ENCODE measurements at regions not wholly inside any gene's neighbourhood (a gene's known extent, or its start where the extent isn't known, plus 50 kb on each side); places are given as distances from the start of the nearest gene placed in this dataset.
A peak's percentile ranks its signal among the peaks of the same experiment; 100 is the strongest.
"Not testable (repeated sequence)": the region's sequence is repeated elsewhere in the genome, so short reads cannot be mapped to it uniquely, and the experiment has no call there.

DNA sequence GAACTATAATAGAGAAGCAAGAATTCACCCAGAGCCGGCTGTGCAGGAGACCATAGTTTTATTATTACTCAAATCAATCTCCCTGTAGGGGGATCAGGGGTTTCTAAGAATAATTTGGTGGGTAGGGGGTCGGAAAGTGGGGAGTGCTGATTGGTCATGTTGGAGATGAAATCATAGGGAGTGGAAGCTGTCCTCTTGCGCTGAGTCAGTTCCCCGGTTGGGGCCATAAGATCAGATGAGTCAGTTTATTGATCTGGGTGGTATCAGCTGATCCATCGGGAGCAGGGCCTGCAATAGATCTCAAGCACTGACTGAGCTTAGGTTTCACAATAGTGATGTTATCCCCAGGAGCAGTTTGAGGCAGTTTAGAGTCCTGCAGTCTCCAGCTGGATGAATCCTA, 97.0 kb upstream of the SNRPN start:
- peak overlapping the region; percentile 79 for H3K27ac Mint-ChIP-seq
- H3K4me3 Mint-ChIP-seq (ENCODE audit: low read depth) = peak overlapping the region; percentile 50
- H3K9me3 Mint-ChIP-seq (ENCODE audit: low read depth) = peaks cover 16% of the 10 kb centered on the region
- TF ChIP-seq CTCF (IDR thresholded peaks at IDR 0.05; ENCODE audit: unreplicated experiment) = no peak
- peaks cover 14% of the 10 kb centered on the region for H3K4me1 Mint-ChIP-seq (ENCODE audit: low read depth)
- H3K27me3 Mint-ChIP-seq = no peaks in the 10 kb centered on the region
- no peaks in the 10 kb centered on the region for H3K36me3 Mint-ChIP-seq (ENCODE audit: insufficient read depth)
- DNase-seq (ENCODE audit: low spot score, unreplicated experiment) = no peak

- H3K9me3 Mint-ChIP-seq (ENCODE audit: low read depth) = peaks cover 16% of the 10 kb centered on the region
- not testable (repeated sequence) for DNase-seq (ENCODE audit: low spot score, unreplicated experiment); H3K36me3 Mint-ChIP-seq (ENCODE audit: insufficient read depth); H3K27me3 Mint-ChIP-seq
- peak overlapping the region; percentile 50 for H3K4me3 Mint-ChIP-seq (ENCODE audit: low read depth)
- peaks cover 14% of the 10 kb centered on the region for H3K4me1 Mint-ChIP-seq (ENCODE audit: low read depth)
- H3K27ac Mint-ChIP-seq = peak overlapping the region; percentile 79
These were observed 96.6 kb upstream of the SNRPN start for GRCh38 chr15:24858183-24858582.

GRCh38 chr15:24858737-24859601, 95.8 kb upstream of the SNRPN start:
- TF ChIP-seq CTCF (IDR thresholded peaks at IDR 0.05; ENCODE audit: unreplicated experiment) = no peak
- H3K27me3 Mint-ChIP-seq = no peaks in the 10 kb centered on the region
- peaks cover 14% of the 10 kb centered on the region for H3K4me1 Mint-ChIP-seq (ENCODE audit: low read depth)
- no peaks in the 10 kb centered on the region for H3K36me3 Mint-ChIP-seq (ENCODE audit: insufficient read depth)
- peak overlapping the region; percentile 17 for H3K27ac Mint-ChIP-seq
- DNase-seq (ENCODE audit: low spot score, unreplicated experiment) = no peak
- peaks cover 16% of the 10 kb centered on the region for H3K9me3 Mint-ChIP-seq (ENCODE audit: low read depth)
- no peak overlapping the region for H3K4me3 Mint-ChIP-seq (ENCODE audit: low read depth)

DNA sequence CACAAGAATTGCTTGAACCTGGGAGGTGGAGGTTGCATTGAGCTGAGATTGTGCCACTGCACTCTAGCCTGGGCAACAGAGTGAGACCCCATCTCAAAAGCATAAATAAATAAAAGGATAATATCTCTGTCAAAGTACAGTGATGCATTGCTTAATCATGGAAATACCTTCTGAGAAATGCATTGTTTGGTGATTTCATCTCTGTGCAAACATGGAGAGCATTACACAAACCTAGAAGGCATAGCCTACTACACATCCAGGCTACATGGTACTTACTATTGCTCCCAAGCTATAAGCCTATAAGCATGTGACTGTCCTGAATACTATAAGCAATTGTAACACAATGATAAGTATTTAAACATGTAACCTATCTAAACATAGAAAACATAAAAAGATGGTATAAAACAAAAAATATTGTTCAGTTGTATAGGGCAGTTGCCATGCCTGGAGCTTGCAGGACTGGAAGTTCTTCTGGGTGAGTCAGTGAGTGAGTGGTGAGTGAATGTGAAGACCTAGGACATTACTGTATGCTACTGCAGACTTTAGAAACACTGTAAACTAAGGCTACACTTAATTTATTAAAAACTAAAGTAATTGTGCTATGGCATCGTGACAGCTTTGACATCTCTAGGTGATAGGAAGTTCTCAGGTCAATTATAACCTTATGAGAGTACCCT, 93.6 kb upstream of the SNRPN start:
- Mint-ChIP-seq H3K36me3 (ENCODE audit: insufficient read depth) (no peaks in the 10 kb centered on the region), H3K27me3 (no peaks in the 10 kb centered on the region), H3K4me3 (ENCODE audit: low read depth) (no peak overlapping the region), H3K27ac (no peak overlapping the region), H3K9me3 (ENCODE audit: low read depth) (peaks cover 19% of the 10 kb centered on the region), H3K4me1 (ENCODE audit: low read depth) (peaks cover 14% of the 10 kb centered on the region)
- DNase-seq (ENCODE audit: low spot score, unreplicated experiment) = no peak
- no peak for TF ChIP-seq CTCF (IDR thresholded peaks at IDR 0.05; ENCODE audit: unreplicated experiment)

GRCh38 chr15:24862726-24863521, 91.9 kb upstream of the SNRPN start:
- no peaks in the 10 kb centered on the region for H3K27me3 Mint-ChIP-seq
- no peak overlapping the region for H3K4me3 Mint-ChIP-seq (ENCODE audit: low read depth)
- no peak for TF ChIP-seq CTCF (IDR thresholded peaks at IDR 0.05; ENCODE audit: unreplicated experiment)
- peaks cover 15% of the 10 kb centered on the region for H3K9me3 Mint-ChIP-seq (ENCODE audit: low read depth)
- H3K4me1 Mint-ChIP-seq (ENCODE audit: low read depth) = peaks cover 4% of the 10 kb centered on the region
- H3K36me3 Mint-ChIP-seq (ENCODE audit: insufficient read depth) = no peaks in the 10 kb centered on the region
- no peak for DNase-seq (ENCODE audit: low spot score, unreplicated experiment)
- H3K27ac Mint-ChIP-seq = peak overlapping the region; percentile 5

Measured in progenitor cell of endocrine pancreas (in vitro differentiated cells).